IPS-18c (cell line): ENCODE measurements at regions not wholly inside any gene's neighbourhood (a gene's known extent, or its start where the extent isn't known, plus 50 kb on each side); places are given as distances from the start of the nearest gene placed in this dataset.

ENCODE experiments used
- H3K4me3 ChIP-seq: 2 replicates; pipeline ENCODE4 v1.7.0; 2013; ENCODE audit warnings: low read depth, mild to moderate bottlenecking, low read length, moderate library complexity; ENCODE audit not compliant: insufficient read depth
- H3K9me3 ChIP-seq: one replicate; pipeline ENCODE4 v1.6.1; 2013; ENCODE audit warnings: mild to moderate bottlenecking, low read length, moderate library complexity; ENCODE audit not compliant: control insufficient read depth, insufficient read depth

GRCh38 chr10:129288999-129289584 lies 177.9 kb upstream of the MGMT start:
- Histone ChIP-seq H3K4me3 (no peak overlapping the region), H3K9me3 (peaks cover 2% of the 10 kb centered on the region)

- Histone ChIP-seq H3K9me3 (no peaks in the 10 kb centered on the region), H3K4me3 (no peak overlapping the region)
Measured at GRCh38 chr10:129293991-129294700, 172.9 kb upstream of the MGMT start.

- H3K9me3 ChIP-seq: no peaks in the 10 kb centered on the region
- H3K4me3 ChIP-seq: no peak overlapping the region
Measured at GRCh38 chr10:129294944-129295343, 172.1 kb upstream of the MGMT start.

GRCh38 chr10:129305046-129305445 lies 162.0 kb upstream of the MGMT start:
- Histone ChIP-seq H3K4me3 (no peak overlapping the region), H3K9me3 (peaks cover 2% of the 10 kb centered on the region)

- no peak overlapping the region for H3K4me3 ChIP-seq
- peaks cover 2% of the 10 kb centered on the region for H3K9me3 ChIP-seq
Measured at GRCh38 chr10:129307141-129307540, 159.9 kb upstream of the MGMT start.

- H3K4me3 ChIP-seq: no peak overlapping the region
Measured at GRCh38 chr10:129308953-129309564, 158.0 kb upstream of the MGMT start.

GRCh38 chr10:129309565-129309964 lies 157.5 kb upstream of the MGMT start:
- no peak overlapping the region for H3K4me3 ChIP-seq
- no peaks in the 10 kb centered on the region for H3K9me3 ChIP-seq

More at GRCh38 chr10:129308953-129309564, 158.0 kb upstream of the MGMT start:
- H3K9me3 ChIP-seq: no peaks in the 10 kb centered on the region

- Histone ChIP-seq H3K9me3 (no peaks in the 10 kb centered on the region), H3K4me3 (no peak overlapping the region)
Measured at GRCh38 chr10:129310881-129311280, 156.2 kb upstream of the MGMT start.

GRCh38 chr10:129319934-129320333 lies 147.1 kb upstream of the MGMT start:
- no peak overlapping the region for H3K4me3 ChIP-seq

GRCh38 chr10:129320340-129320739 lies 146.7 kb upstream of the MGMT start:
- H3K4me3 ChIP-seq: no peak overlapping the region

More at GRCh38 chr10:129319934-129320333, 147.1 kb upstream of the MGMT start:
- H3K9me3 ChIP-seq: no peaks in the 10 kb centered on the region

GRCh38 chr10:129321727-129322126 lies 145.3 kb upstream of the MGMT start:
- H3K9me3 ChIP-seq: no peaks in the 10 kb centered on the region
- H3K4me3 ChIP-seq: no peak overlapping the region

More at GRCh38 chr10:129320340-129320739, 146.7 kb upstream of the MGMT start:
- H3K9me3 ChIP-seq: no peaks in the 10 kb centered on the region

GRCh38 chr10:129322933-129323820 lies 143.9 kb upstream of the MGMT start:
- H3K4me3 ChIP-seq: no peak overlapping the region
- no peaks in the 10 kb centered on the region for H3K9me3 ChIP-seq

GRCh38 chr10:129323879-129324278 lies 143.2 kb upstream of the MGMT start:
- Histone ChIP-seq H3K4me3 (no peak overlapping the region), H3K9me3 (no peaks in the 10 kb centered on the region)

- Histone ChIP-seq H3K9me3 (no peaks in the 10 kb centered on the region), H3K4me3 (no peak overlapping the region)
Measured at GRCh38 chr10:129325893-129326292, 141.1 kb upstream of the MGMT start.

GRCh38 chr10:129328546-129328945 lies 138.5 kb upstream of the MGMT start:
- H3K9me3 ChIP-seq: no peaks in the 10 kb centered on the region
- no peak overlapping the region for H3K4me3 ChIP-seq

- Histone ChIP-seq H3K9me3 (no peaks in the 10 kb centered on the region), H3K4me3 (no peak overlapping the region)
Measured at GRCh38 chr10:129329385-129330055, 137.5 kb upstream of the MGMT start.

GRCh38 chr10:129330211-129330610 lies 136.8 kb upstream of the MGMT start:
- H3K4me3 ChIP-seq: no peak overlapping the region
- H3K9me3 ChIP-seq: no peaks in the 10 kb centered on the region
